ENCODE measurements at regions not wholly inside any gene's neighbourhood (a gene's known extent, or its start where the extent isn't known, plus 50 kb on each side); places are given as distances from the start of the nearest gene placed in this dataset.

GRCh38 chr4:56240554-56241174 is 146.6 kb downstream of the AASDH start (continued):
- TF ChIP-seq E2F2 (CRISPR knock-in tag; IDR thresholded peaks at IDR 0.05; ENCODE audit: borderline replicate concordance) (no peak), ZC3H13 (CRISPR knock-in tag; IDR thresholded peaks at IDR 0.05) (no peak), MBD4 (IDR thresholded peaks at IDR 0.05; ENCODE audit: borderline replicate concordance, low read length) (no peak), POLR2G (IDR thresholded peaks at IDR 0.05; ENCODE audit: low read depth, low read length) (no peak), RFX5 (IDR thresholded peaks at IDR 0.05; ENCODE audit: low read depth, low read length) (no peak), HNF4G (IDR thresholded peaks at IDR 0.05; ENCODE audit: borderline replicate concordance, low read depth, low read length) (0 out of 2 replicates have a peak, but pooled peaks have one; percentile 14), HNF4G (CRISPR knock-in tag; IDR thresholded peaks at IDR 0.05; ENCODE audit: borderline replicate concordance, low read depth) (no peak), ZFP90 (CRISPR knock-in tag; IDR thresholded peaks at IDR 0.05; ENCODE audit: borderline replicate concordance) (no peak), KDM6A (CRISPR knock-in tag; IDR thresholded peaks at IDR 0.05; ENCODE audit: low read depth) (no peak), ZNF496 (CRISPR knock-in tag; IDR thresholded peaks at IDR 0.05; ENCODE audit: insufficient replicate concordance) (no peak), GRHL1 (CRISPR knock-in tag; conservative IDR thresholded peaks at IDR 0.05) (no peak), AHR (CRISPR knock-in tag; IDR thresholded peaks at IDR 0.05) (no peak), ZNF768 (CRISPR knock-in tag; IDR thresholded peaks at IDR 0.05) (0 out of 2 replicates have a peak, but pooled peaks have one; percentile 38), ZNF234 (CRISPR knock-in tag; conservative IDR thresholded peaks at IDR 0.05) (no peak), HOXD1 (CRISPR knock-in tag; IDR thresholded peaks at IDR 0.05) (peak; percentile 100), ZNF7 (CRISPR knock-in tag; IDR thresholded peaks at IDR 0.05) (no peak), ZMYM3 (CRISPR knock-in tag; IDR thresholded peaks at IDR 0.05) (no peak), ZBTB8A (CRISPR knock-in tag; IDR thresholded peaks at IDR 0.05; ENCODE audit: borderline replicate concordance, low read depth) (no peak), ZC3H4 (CRISPR knock-in tag; IDR thresholded peaks at IDR 0.05; ENCODE audit: borderline replicate concordance) (no peak), ZNF740 (CRISPR knock-in tag; IDR thresholded peaks at IDR 0.05) (no peak), KMT2A (CRISPR knock-in tag; IDR thresholded peaks at IDR 0.05) (0 out of 2 replicates have a peak, but pooled peaks have one; percentile 45), TERF1 (CRISPR knock-in tag; IDR thresholded peaks at IDR 0.05) (no peak), ZNF512 (CRISPR knock-in tag; IDR thresholded peaks at IDR 0.05) (no peak), TCF12 (IDR thresholded peaks at IDR 0.05) (no peak), TCF12 (CRISPR knock-in tag; IDR thresholded peaks at IDR 0.05) (no peak)

All from HepG2 (cell line).